Loucy (cell line): ENCODE measurements at regions not wholly inside any gene's neighbourhood (a gene's known extent, or its start where the extent isn't known, plus 50 kb on each side); places are given as distances from the start of the nearest gene placed in this dataset.

ENCODE experiments used
- H2AFZ ChIP-seq: fragments of 200-600 bp; sonication (generic); 2 replicates; pipeline ENCODE4 v1.6.0; 2016; ENCODE audit warnings: antibody characterized with exemption, mild to moderate bottlenecking, low read length, moderate library complexity
- H3F3A ChIP-seq: fragments of 200-600 bp; 2 replicates; pipeline ENCODE4 v1.6.0; 2016; ENCODE audit warnings: antibody characterized with exemption, low read depth, mild to moderate bottlenecking
- H3K27me3 ChIP-seq: fragments of 200-600 bp; sonication (generic); 2 replicates; pipeline ENCODE4 v1.6.1; 2014; ENCODE audit warnings: low read length, mild to moderate bottlenecking; ENCODE audit not compliant: insufficient read depth, poor library complexity, severe bottlenecking
- H3K36me3 ChIP-seq: fragments of 200-600 bp; sonication (generic); 2 replicates; pipeline ENCODE4 v1.6.1; 2016; ENCODE audit warnings: low read length; ENCODE audit not compliant: insufficient read depth
- H3K4me1 ChIP-seq: fragments of 200-600 bp; sonication (generic); 2 replicates; pipeline ENCODE4 v1.5.1; 2014; ENCODE audit warnings: low read length, mild to moderate bottlenecking; ENCODE audit not compliant: insufficient read depth, poor library complexity, severe bottlenecking
- H3K4me2 ChIP-seq: fragments of 200-600 bp; sonication (generic); 2 replicates; pipeline ENCODE4 v1.6.0; 2014; ENCODE audit warnings: antibody characterized with exemption, low read length, low read depth, mild to moderate bottlenecking; ENCODE audit not compliant: poor library complexity, severe bottlenecking
- H3K4me3 ChIP-seq: fragments of 200-600 bp; sonication (generic); 2 replicates; pipeline ENCODE4 v1.5.1; 2014; ENCODE audit warnings: low read length, mild to moderate bottlenecking, mixed read lengths; ENCODE audit not compliant: poor library complexity, severe bottlenecking
- H3K79me2 ChIP-seq: fragments of 200-600 bp; sonication (generic); 2 replicates; pipeline ENCODE4 v1.6.1; 2014; ENCODE audit warnings: low read length; ENCODE audit not compliant: insufficient read depth
- H3K9ac ChIP-seq: fragments of 200-600 bp; sonication (generic); 2 replicates; pipeline ENCODE4 v1.6.0; 2014; ENCODE audit warnings: mild to moderate bottlenecking, low read depth, low read length, moderate library complexity; ENCODE audit not compliant: poor library complexity, severe bottlenecking
- H3K9me2 ChIP-seq: fragments of 200-600 bp; sonication (generic); replicated peaks from 2 replicates; pipeline ENCODE4 v1.6.1; 2016; ENCODE audit warnings: low read depth, low read length, mixed read lengths
- H3K9me3 ChIP-seq: fragments of 200-600 bp; sonication (generic); 2 replicates; pipeline ENCODE4 v1.6.1; 2014; ENCODE audit warnings: mild to moderate bottlenecking, antibody characterized with exemption, low read length, low read depth; ENCODE audit not compliant: insufficient read depth
- H4K20me1 ChIP-seq: fragments of 200-600 bp; sonication (generic); 2 replicates; pipeline ENCODE4 v1.6.0; 2014; ENCODE audit warnings: antibody characterized with exemption, low read length, mild to moderate bottlenecking; ENCODE audit not compliant: insufficient read depth, poor library complexity, severe bottlenecking
- CTCF ChIP-seq: fragments of 200-600 bp; sonication (generic); conservative IDR thresholded peaks from 2 replicates; pipeline ENCODE4 v1.5.1; 2014; ENCODE audit warnings: mild to moderate bottlenecking, antibody characterized with exemption, low read length
- EZH2phosphoT487 ChIP-seq: fragments of 200-600 bp; IDR thresholded peaks from 2 replicates; pipeline ENCODE4 v1.6.1; 2018; ENCODE audit warnings: antibody characterized with exemption, mild to moderate bottlenecking, moderate library complexity, borderline replicate concordance

DNA sequence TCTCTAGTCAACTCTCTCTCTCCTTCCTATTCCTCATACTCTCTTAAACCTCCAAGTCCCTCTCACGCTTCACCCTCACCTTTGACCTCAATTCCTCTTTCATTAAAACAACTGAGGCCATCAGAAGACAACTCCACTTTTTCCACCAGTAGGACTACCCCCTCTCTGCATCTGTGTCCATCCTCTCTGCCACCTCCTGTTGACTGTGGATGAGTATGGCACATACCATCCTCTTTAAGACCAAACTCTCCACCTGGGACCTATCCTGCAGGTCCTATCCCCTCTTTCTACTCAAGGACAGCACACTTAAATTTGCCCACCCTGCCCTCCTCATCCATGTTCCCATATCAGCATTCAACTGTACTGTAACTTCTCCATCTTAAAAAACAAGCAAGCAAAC lies 89.2 kb downstream of the FOXD1 start:
- H3K9ac ChIP-seq: no peak overlapping the region
- no peak overlapping the region for H2AFZ ChIP-seq
- no peak for TF ChIP-seq CTCF
- H3K36me3 ChIP-seq: no peaks in the 10 kb centered on the region
- H3K4me1 ChIP-seq: no peaks in the 10 kb centered on the region
- no peak overlapping the region for H3K4me3 ChIP-seq
- no peaks in the 10 kb centered on the region for H3K79me2 ChIP-seq
- H3K4me2 ChIP-seq: no peak overlapping the region
- H3K9me3 ChIP-seq: no peaks in the 10 kb centered on the region
- H3K9me2 ChIP-seq: no peaks in the 10 kb centered on the region
- no peaks in the 10 kb centered on the region for H3F3A ChIP-seq
- no peaks in the 10 kb centered on the region for H3K27me3 ChIP-seq
- H4K20me1 ChIP-seq: no peaks in the 10 kb centered on the region

DNA sequence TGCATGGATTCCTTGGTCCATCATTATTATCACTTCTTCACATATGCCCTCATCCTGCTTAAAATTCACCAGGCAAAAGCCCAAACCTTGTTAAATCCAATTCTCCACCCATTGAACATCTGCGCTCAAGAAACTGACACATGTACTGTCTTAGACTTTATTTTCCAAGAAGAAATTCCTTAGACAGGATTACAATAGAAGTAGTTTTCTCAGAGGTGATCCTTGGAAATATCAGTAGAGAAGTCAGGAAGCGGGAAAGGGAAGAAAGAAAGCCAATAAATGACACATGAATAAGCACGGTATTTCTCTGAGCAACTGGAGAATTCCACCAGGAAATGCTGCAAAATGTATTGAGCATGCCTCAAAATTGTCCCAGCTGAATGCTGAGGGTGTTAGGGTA lies 90.2 kb downstream of the FOXD1 start:
- H3K79me2 ChIP-seq: no peaks in the 10 kb centered on the region
- TF ChIP-seq CTCF: no peak
- TF ChIP-seq EZH2phosphoT487: no peak
- no peaks in the 10 kb centered on the region for H3K4me1 ChIP-seq
- H4K20me1 ChIP-seq: no peaks in the 10 kb centered on the region
- H3K9me2 ChIP-seq: no peaks in the 10 kb centered on the region
- H3K27me3 ChIP-seq: no peaks in the 10 kb centered on the region
- no peak overlapping the region for H3K4me3 ChIP-seq
- no peak overlapping the region for H3K9ac ChIP-seq
- no peaks in the 10 kb centered on the region for H3K36me3 ChIP-seq
- H3F3A ChIP-seq: no peaks in the 10 kb centered on the region
- H3K4me2 ChIP-seq: no peak overlapping the region
- H2AFZ ChIP-seq: no peak overlapping the region
- no peaks in the 10 kb centered on the region for H3K9me3 ChIP-seq

DNA sequence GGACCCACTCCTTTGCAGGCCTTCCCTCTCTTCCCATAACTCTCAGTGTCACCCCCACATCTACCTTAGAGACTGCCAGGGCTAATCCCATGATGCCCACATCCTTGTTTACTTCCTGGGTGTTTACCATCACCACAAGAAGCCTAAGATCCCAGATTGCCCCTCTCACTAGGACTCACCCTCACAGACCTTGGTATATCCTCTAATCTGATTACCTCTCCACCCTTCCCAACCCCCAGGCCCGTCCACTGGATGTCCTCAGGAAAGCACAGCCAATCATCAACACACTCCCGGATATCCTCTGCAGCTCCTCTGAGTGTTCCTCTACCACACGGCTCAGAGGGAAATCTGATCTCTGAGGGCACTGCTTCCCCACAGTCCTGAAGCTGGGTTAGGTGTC lies 91.0 kb downstream of the FOXD1 start:
- Histone ChIP-seq H3K4me3 (no peak overlapping the region), H3K36me3 (no peaks in the 10 kb centered on the region), H3K27me3 (no peaks in the 10 kb centered on the region), H3K79me2 (no peaks in the 10 kb centered on the region), H2AFZ (no peak overlapping the region), H3F3A (no peaks in the 10 kb centered on the region), H4K20me1 (no peaks in the 10 kb centered on the region), H3K4me2 (no peak overlapping the region), H3K9me2 (no peaks in the 10 kb centered on the region), H3K9ac (no peak overlapping the region), H3K4me1 (no peaks in the 10 kb centered on the region), H3K9me3 (no peaks in the 10 kb centered on the region)
- no peak for TF ChIP-seq EZH2phosphoT487
- TF ChIP-seq CTCF: no peak
